Gastrocnemius medialis (tissue), 4 donors: ENCODE measurements at regions not wholly inside any gene's neighbourhood (a gene's known extent, or its start where the extent isn't known, plus 50 kb on each side); places are given as distances from the start of the nearest gene placed in this dataset.

ENCODE experiments used
- CTCF ChIP-seq, 5 experiments: fragments of 450-650 bp in 3 of 5; fragments of 200-600 bp in 2 of 5; sonication (generic) in 2 of 5; IDR thresholded peaks in 4 of 5; conservative IDR thresholded peaks in 1 of 5; 1 replicate in 4 of 5; 2 replicates in 1 of 5; pipeline ENCODE4 v1.5.1; 2016 to 2019; ENCODE audit warnings: antibody characterized with exemption in 5 of 5, mild to moderate bottlenecking in 3 of 5, moderate library complexity in 3 of 5
- POLR2A ChIP-seq, 2 donors: fragments of 450-650 bp; IDR thresholded peaks; one replicate each; pipeline ENCODE4 v1.6.1; 2017; ENCODE audit warnings: antibody characterized with exemption in 2 of 2, mild to moderate bottlenecking in 2 of 2, moderate library complexity in 2 of 2

GRCh38 chr22:48125416-48125815, 1363.0 kb downstream of the TBC1D22A start:
- TF ChIP-seq CTCF (IDR thresholded peaks at IDR 0.05 in 4 of 5, conservative IDR thresholded peaks at IDR 0.05 in 1 of 5) (no peak), POLR2A (IDR thresholded peaks at IDR 0.05) (no peak)
